HG02840 (cell line): ENCODE measurements at regions not wholly inside any gene's neighbourhood (a gene's known extent, or its start where the extent isn't known, plus 50 kb on each side); places are given as distances from the start of the nearest gene placed in this dataset.

ENCODE experiments used
- ATAC-seq: cut with Tn5 transposase; IDR thresholded peaks from one replicate; pipeline ENCODE4 v1.9.1; 2021; ENCODE audit warnings: mild to moderate bottlenecking, moderate library complexity, moderate number of reproducible peaks; ENCODE audit not compliant: unreplicated experiment, low FRiP score

GRCh38 chr21:25080661-25081060, 526.6 kb downstream of the MRPL39 start:
- ATAC-seq, result no peak

GRCh38 chr21:25080141-25080540, 527.1 kb downstream of the MRPL39 start:
- ATAC-seq, result no peak

GRCh38 chr21:25079053-25079452, 528.2 kb downstream of the MRPL39 start:
- ATAC-seq, result no peak

- no peak for ATAC-seq
These were observed 545.2 kb downstream of the MRPL39 start for GRCh38 chr21:25062061-25062460.

- no peak for ATAC-seq
These were observed 552.6 kb downstream of the MRPL39 start for GRCh38 chr21:25054689-25055088.

- ATAC-seq, result peak; percentile 88
These were observed 567.6 kb downstream of the MRPL39 start for GRCh38 chr21:25039461-25040380.

GRCh38 chr21:25036775-25037174, 570.5 kb downstream of the MRPL39 start:
- no peak for ATAC-seq

GRCh38 chr21:25031750-25032149, 575.5 kb downstream of the MRPL39 start:
- no peak for ATAC-seq

GRCh38 chr21:25029580-25029979, 577.7 kb downstream of the MRPL39 start:
- no peak for ATAC-seq

GRCh38 chr21:25025596-25025995, 581.7 kb downstream of the MRPL39 start:
- no peak for ATAC-seq

- no peak for ATAC-seq
These were observed 582.6 kb downstream of the MRPL39 start for GRCh38 chr21:25024639-25025038.

GRCh38 chr21:25005388-25005787, 601.9 kb downstream of the MRPL39 start:
- ATAC-seq, result no peak

- no peak for ATAC-seq
These were observed 604.6 kb downstream of the MRPL39 start for GRCh38 chr21:25002676-25003075.

GRCh38 chr21:24995216-24995615, 612.1 kb downstream of the MRPL39 start:
- no peak for ATAC-seq

- ATAC-seq, result no peak
These were observed 612.6 kb downstream of the MRPL39 start for GRCh38 chr21:24994717-24995116.

GRCh38 chr21:24989516-24989915, 617.8 kb downstream of the MRPL39 start:
- ATAC-seq, result no peak

- ATAC-seq, result no peak
These were observed 618.3 kb downstream of the MRPL39 start for GRCh38 chr21:24988941-24989340.

- ATAC-seq, result peak; percentile 78
These were observed 631.0 kb downstream of the MRPL39 start for GRCh38 chr21:24976238-24976637.

GRCh38 chr21:24969068-24969467, 638.2 kb downstream of the MRPL39 start:
- no peak for ATAC-seq

- ATAC-seq, result peak; percentile 96
These were observed 651.9 kb downstream of the MRPL39 start for GRCh38 chr21:24955275-24955961.

GRCh38 chr21:24948186-24948585, 659.1 kb downstream of the MRPL39 start:
- ATAC-seq, result no peak

- ATAC-seq, result no peak
These were observed 661.4 kb downstream of the MRPL39 start for GRCh38 chr21:24945910-24946309.
